Mesothelial cell of epicardium (in vitro differentiated cells): ENCODE measurements at regions not wholly inside any gene's neighbourhood (a gene's known extent, or its start where the extent isn't known, plus 50 kb on each side); places are given as distances from the start of the nearest gene placed in this dataset.

Source experiments
- DNase-seq, 2 experiments: peaks; one replicate each; pipeline ENCODE4 v3.0.0; 2021; ENCODE audit warnings: low spot score in 2 of 2; ENCODE audit not compliant: unreplicated experiment in 2 of 2
- H3K27ac Mint-ChIP-seq: 2 replicates; pipeline ENCODE4 v1.8.0; 2021; ENCODE audit warnings: mixed read lengths
- H3K27me3 Mint-ChIP-seq: 2 replicates; pipeline ENCODE4 v1.8.0; 2021; ENCODE audit warnings: low read depth, mixed read lengths
- H3K36me3 Mint-ChIP-seq: 2 replicates; pipeline ENCODE4 v1.8.0; 2021; ENCODE audit warnings: mixed read lengths
- H3K4me1 Mint-ChIP-seq: 2 replicates; pipeline ENCODE4 v1.8.0; 2021; ENCODE audit warnings: mixed read lengths
- H3K4me3 Mint-ChIP-seq: 2 replicates; pipeline ENCODE4 v1.8.0; 2021; ENCODE audit warnings: mild to moderate bottlenecking, moderate library complexity, mixed read lengths
- H3K9me3 Mint-ChIP-seq: 2 replicates; pipeline ENCODE4 v1.8.0; 2021; ENCODE audit warnings: mixed read lengths
- TF ChIP-seq, protein P1 (sequence below): fragments of 200-600 bp; sonication (generic); IDR thresholded peaks from one replicate; pipeline ENCODE4 v1.5.0; 2021; ENCODE audit warnings: antibody characterized with exemption; ENCODE audit not compliant: unreplicated experiment

DNA sequence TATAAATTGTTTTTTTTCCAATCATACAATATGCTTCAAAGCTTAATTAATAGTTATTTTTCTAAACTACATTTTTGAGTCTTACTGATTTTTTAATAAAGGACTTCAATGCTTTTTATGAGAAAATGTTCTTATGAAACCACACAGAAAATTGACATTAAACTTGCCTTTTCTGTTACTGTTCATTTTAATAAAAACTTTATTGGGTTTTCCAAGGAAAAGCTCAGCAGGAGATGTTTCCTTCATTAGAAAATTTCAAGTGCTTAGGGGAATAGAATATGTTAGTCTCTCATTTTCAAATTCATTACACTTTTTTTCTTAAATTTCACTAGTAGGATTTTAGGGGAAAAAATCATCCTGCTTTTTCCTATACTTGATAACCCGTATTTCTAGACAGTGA lies 711.4 kb downstream of the DIPK2A start:
- TF ChIP-seq, protein P1, sequence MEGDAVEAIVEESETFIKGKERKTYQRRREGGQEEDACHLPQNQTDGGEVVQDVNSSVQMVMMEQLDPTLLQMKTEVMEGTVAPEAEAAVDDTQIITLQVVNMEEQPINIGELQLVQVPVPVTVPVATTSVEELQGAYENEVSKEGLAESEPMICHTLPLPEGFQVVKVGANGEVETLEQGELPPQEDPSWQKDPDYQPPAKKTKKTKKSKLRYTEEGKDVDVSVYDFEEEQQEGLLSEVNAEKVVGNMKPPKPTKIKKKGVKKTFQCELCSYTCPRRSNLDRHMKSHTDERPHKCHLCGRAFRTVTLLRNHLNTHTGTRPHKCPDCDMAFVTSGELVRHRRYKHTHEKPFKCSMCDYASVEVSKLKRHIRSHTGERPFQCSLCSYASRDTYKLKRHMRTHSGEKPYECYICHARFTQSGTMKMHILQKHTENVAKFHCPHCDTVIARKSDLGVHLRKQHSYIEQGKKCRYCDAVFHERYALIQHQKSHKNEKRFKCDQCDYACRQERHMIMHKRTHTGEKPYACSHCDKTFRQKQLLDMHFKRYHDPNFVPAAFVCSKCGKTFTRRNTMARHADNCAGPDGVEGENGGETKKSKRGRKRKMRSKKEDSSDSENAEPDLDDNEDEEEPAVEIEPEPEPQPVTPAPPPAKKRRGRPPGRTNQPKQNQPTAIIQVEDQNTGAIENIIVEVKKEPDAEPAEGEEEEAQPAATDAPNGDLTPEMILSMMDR = no peak
- Mint-ChIP-seq H3K4me1 (no peaks in the 10 kb centered on the region), H3K4me3 (no peak overlapping the region), H3K27me3 (no peaks in the 10 kb centered on the region), H3K36me3 (peaks cover 1% of the 10 kb centered on the region), H3K27ac (no peak overlapping the region), H3K9me3 (peaks cover 18% of the 10 kb centered on the region)
- no peak for DNase-seq

DNA sequence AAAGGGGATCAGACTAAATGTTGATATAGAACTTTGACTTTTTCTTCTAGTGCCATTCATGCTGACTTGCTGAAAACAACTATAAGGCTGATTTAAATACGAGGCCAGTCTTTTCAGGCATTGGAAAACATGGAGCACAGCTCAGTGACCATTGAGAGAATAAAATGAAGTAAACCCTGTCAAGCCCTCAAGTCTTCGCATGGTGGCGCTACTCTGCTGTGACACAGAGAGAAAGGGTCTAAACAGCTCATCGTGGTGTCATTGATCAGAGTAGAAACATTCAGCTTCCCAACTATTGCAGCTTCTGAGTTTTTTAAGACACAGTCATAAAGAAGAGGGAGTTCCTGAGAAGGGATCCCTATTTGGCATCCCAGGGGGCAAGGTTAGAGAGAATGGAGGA lies 716.2 kb downstream of the DIPK2A start:
- Mint-ChIP-seq H3K4me1 (no peaks in the 10 kb centered on the region), H3K9me3 (peaks cover 31% of the 10 kb centered on the region), H3K27ac (no peak overlapping the region), H3K36me3 (peaks cover 8% of the 10 kb centered on the region), H3K4me3 (no peak overlapping the region), H3K27me3 (no peaks in the 10 kb centered on the region)
- DNase-seq = no peak
- TF ChIP-seq, protein P1 = no peak

DNA sequence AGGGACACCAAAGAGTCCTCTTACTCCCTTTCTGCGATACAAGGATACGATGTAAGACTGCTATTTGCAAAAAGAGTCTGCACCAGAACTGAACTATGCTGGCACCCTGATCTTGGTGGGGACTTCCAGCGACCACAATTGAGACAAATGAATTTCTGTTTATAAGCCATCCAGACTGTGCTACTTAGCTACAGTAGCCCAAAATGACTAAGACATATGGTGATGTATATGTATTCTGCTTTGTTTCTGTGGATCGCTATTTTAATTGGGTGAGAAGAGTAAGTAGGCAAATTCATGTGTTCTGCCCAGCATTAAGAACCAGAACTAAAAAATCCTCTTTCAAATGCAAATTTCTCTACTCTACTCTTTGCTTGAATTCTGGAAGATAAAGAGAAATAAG lies 720.9 kb downstream of the DIPK2A start:
- H3K9me3 Mint-ChIP-seq = peaks cover 35% of the 10 kb centered on the region
- no peaks in the 10 kb centered on the region for H3K4me1 Mint-ChIP-seq
- no peak for DNase-seq
- H3K4me3 Mint-ChIP-seq = no peak overlapping the region
- peaks cover 8% of the 10 kb centered on the region for H3K36me3 Mint-ChIP-seq
- H3K27ac Mint-ChIP-seq = no peak overlapping the region
- H3K27me3 Mint-ChIP-seq = no peaks in the 10 kb centered on the region
- TF ChIP-seq, protein P1 = no peak

DNA sequence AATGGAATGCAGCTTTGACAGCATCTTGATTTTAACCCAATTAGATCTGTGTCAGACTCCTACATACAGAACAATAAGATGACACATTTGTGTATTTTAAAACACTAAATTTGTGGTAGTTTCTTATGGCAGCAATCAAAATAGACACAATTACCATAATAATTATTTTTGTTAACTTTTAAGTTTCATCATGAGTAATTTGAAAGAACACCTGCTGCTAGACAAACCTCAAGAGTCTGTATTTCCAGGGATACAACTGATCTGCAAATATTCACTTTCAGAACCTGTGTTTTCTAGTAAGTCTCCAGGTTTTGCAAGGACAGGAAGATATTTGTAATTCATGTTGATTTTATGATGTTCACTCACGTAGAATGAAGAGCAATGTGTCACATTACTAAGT lies 736.8 kb downstream of the DIPK2A start:
- H3K4me1 Mint-ChIP-seq = no peaks in the 10 kb centered on the region
- no peak for DNase-seq
- no peak overlapping the region for H3K4me3 Mint-ChIP-seq
- H3K36me3 Mint-ChIP-seq = no peaks in the 10 kb centered on the region
- no peaks in the 10 kb centered on the region for H3K27me3 Mint-ChIP-seq
- TF ChIP-seq, protein P1 = no peak
- peaks cover 15% of the 10 kb centered on the region for H3K9me3 Mint-ChIP-seq
- H3K27ac Mint-ChIP-seq = no peak overlapping the region

DNA sequence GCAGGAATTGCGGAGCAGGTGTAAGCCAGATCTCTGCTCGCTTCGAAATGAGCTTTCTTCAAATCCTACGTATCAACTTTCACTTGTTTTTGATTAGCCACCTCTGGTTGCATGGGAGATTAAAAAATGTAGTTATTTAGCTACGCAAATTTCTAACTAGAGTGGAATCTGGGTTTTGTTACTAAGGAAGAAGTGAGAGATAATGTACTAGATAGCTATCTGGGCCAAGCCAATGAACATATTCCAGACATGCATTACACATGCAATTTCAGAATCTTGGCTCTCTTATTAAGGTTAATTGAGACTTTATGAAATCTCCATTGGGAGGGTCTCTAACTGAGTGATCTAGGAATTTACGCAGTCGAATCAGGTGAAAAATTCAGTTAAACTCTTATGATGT lies 765.7 kb downstream of the DIPK2A start:
- Mint-ChIP-seq H3K27ac (no peak overlapping the region), H3K9me3 (no peaks in the 10 kb centered on the region), H3K4me1 (no peaks in the 10 kb centered on the region), H3K36me3 (no peaks in the 10 kb centered on the region), H3K27me3 (no peaks in the 10 kb centered on the region), H3K4me3 (no peak overlapping the region)
- DNase-seq = no peak
- TF ChIP-seq, protein P1 = no peak

DNA sequence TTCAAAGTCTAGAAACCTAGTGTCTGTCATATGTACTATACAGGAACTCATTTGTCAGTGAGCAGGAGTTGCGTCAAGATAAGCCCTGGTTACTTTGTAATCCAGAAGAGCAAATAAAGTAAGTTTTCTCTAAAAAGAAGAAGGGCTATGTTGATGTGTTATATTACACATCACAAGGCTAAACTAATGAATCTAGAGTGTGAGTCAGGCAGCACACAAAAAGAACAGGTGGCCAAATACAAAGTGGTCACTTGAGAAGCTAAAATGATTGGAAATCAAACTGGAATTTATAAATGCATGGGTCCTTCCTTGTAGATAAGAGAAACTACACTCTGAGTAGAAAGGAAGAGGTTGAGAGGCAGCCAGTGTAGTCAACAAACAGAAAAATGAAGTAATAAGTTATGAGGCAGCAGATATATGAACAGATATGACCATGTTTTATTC lies 771.6 kb downstream of the DIPK2A start:
- TF ChIP-seq, protein P1 = no peak
- DNase-seq = no peak
- no peaks in the 10 kb centered on the region for H3K27me3 Mint-ChIP-seq
- no peak overlapping the region for H3K4me3 Mint-ChIP-seq
- H3K4me1 Mint-ChIP-seq = peaks cover 8% of the 10 kb centered on the region
- no peak overlapping the region for H3K27ac Mint-ChIP-seq
- H3K36me3 Mint-ChIP-seq = no peaks in the 10 kb centered on the region
- H3K9me3 Mint-ChIP-seq = no peaks in the 10 kb centered on the region
